ENCODE measurements at regions not wholly inside any gene's neighbourhood (a gene's known extent, or its start where the extent isn't known, plus 50 kb on each side); places are given as distances from the start of the nearest gene placed in this dataset.
"Not testable (repeated sequence)": the region's sequence is repeated elsewhere in the genome, so short reads cannot be mapped to it uniquely, and the experiment has no call there.

- no peak overlapping the region for H3K27ac ChIP-seq
- TF ChIP-seq ZFX (IDR thresholded peaks at IDR 0.05) (no peak), CTCF (conservative IDR thresholded peaks at IDR 0.05) (no peak)
Measured at GRCh38 chr17:63294776-63295175, 151.3 kb downstream of the CYB561 start.

GRCh38 chr17:63295288-63295687, 150.8 kb downstream of the CYB561 start:
- H3K27ac ChIP-seq = no peak overlapping the region
- TF ChIP-seq ZFX (IDR thresholded peaks at IDR 0.05) = no peak
- no peak for TF ChIP-seq CTCF (conservative IDR thresholded peaks at IDR 0.05)

GRCh38 chr17:63295839-63296590, 150.1 kb downstream of the CYB561 start:
- no peak overlapping the region for H3K27ac ChIP-seq
- TF ChIP-seq CTCF (conservative IDR thresholded peaks at IDR 0.05) = no peak
- TF ChIP-seq ZFX (IDR thresholded peaks at IDR 0.05) = no peak

- H3K27ac ChIP-seq = not testable (repeated sequence)
Measured at GRCh38 chr17:63298916-63299315, 147.2 kb downstream of the CYB561 start.

GRCh38 chr17:63304704-63305261, 141.3 kb downstream of the CYB561 start:
- TF ChIP-seq ZFX (IDR thresholded peaks at IDR 0.05) (no peak), CTCF (conservative IDR thresholded peaks at IDR 0.05) (no peak)
- H3K27ac ChIP-seq = no peak overlapping the region

- no peak for TF ChIP-seq ZFX (IDR thresholded peaks at IDR 0.05)
- TF ChIP-seq CTCF (conservative IDR thresholded peaks at IDR 0.05) = no peak
- no peak overlapping the region for H3K27ac ChIP-seq
Measured at GRCh38 chr17:63305857-63306256, 140.2 kb downstream of the CYB561 start.

- TF ChIP-seq ZFX (IDR thresholded peaks at IDR 0.05) (no peak), CTCF (conservative IDR thresholded peaks at IDR 0.05) (no peak)
- H3K27ac ChIP-seq = no peak overlapping the region
Measured at GRCh38 chr17:63306855-63307254, 139.3 kb downstream of the CYB561 start.

GRCh38 chr17:63308272-63308671, 137.8 kb downstream of the CYB561 start:
- H3K27ac ChIP-seq = no peak overlapping the region
- TF ChIP-seq CTCF (conservative IDR thresholded peaks at IDR 0.05) (no peak), ZFX (IDR thresholded peaks at IDR 0.05) (no peak)

Measured in C4-2B (cell line).